Neural cell (in vitro differentiated cells): ENCODE measurements at regions not wholly inside any gene's neighbourhood (a gene's known extent, or its start where the extent isn't known, plus 50 kb on each side); places are given as distances from the start of the nearest gene placed in this dataset.

ENCODE experiments used
- EP300 ChIP-seq: fragments of 450-650 bp; conservative IDR thresholded peaks from 2 replicates; pipeline ENCODE4 v1.6.1; 2014; ENCODE audit warnings: antibody characterized with exemption, mild to moderate bottlenecking, moderate library complexity; ENCODE audit not compliant: poor library complexity, severe bottlenecking
- TF ChIP-seq, protein P1 (sequence below): fragments of 450-650 bp; IDR thresholded peaks from 2 replicates; pipeline ENCODE4 v1.5.1; 2014; ENCODE audit warnings: antibody characterized with exemption, mild to moderate bottlenecking, moderate library complexity; ENCODE audit not compliant: poor library complexity, severe bottlenecking
- TF ChIP-seq, protein P2 (sequence below): IDR thresholded peaks from 2 replicates; pipeline ENCODE4 v1.6.1; 2012; ENCODE audit warnings: borderline replicate concordance

GRCh38 chr2:204339212-204339715 lies 206.0 kb upstream of the PARD3B start:
- TF ChIP-seq, protein P1, sequence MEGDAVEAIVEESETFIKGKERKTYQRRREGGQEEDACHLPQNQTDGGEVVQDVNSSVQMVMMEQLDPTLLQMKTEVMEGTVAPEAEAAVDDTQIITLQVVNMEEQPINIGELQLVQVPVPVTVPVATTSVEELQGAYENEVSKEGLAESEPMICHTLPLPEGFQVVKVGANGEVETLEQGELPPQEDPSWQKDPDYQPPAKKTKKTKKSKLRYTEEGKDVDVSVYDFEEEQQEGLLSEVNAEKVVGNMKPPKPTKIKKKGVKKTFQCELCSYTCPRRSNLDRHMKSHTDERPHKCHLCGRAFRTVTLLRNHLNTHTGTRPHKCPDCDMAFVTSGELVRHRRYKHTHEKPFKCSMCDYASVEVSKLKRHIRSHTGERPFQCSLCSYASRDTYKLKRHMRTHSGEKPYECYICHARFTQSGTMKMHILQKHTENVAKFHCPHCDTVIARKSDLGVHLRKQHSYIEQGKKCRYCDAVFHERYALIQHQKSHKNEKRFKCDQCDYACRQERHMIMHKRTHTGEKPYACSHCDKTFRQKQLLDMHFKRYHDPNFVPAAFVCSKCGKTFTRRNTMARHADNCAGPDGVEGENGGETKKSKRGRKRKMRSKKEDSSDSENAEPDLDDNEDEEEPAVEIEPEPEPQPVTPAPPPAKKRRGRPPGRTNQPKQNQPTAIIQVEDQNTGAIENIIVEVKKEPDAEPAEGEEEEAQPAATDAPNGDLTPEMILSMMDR: no peak
- TF ChIP-seq EP300: no peak
- TF ChIP-seq, protein P2, sequence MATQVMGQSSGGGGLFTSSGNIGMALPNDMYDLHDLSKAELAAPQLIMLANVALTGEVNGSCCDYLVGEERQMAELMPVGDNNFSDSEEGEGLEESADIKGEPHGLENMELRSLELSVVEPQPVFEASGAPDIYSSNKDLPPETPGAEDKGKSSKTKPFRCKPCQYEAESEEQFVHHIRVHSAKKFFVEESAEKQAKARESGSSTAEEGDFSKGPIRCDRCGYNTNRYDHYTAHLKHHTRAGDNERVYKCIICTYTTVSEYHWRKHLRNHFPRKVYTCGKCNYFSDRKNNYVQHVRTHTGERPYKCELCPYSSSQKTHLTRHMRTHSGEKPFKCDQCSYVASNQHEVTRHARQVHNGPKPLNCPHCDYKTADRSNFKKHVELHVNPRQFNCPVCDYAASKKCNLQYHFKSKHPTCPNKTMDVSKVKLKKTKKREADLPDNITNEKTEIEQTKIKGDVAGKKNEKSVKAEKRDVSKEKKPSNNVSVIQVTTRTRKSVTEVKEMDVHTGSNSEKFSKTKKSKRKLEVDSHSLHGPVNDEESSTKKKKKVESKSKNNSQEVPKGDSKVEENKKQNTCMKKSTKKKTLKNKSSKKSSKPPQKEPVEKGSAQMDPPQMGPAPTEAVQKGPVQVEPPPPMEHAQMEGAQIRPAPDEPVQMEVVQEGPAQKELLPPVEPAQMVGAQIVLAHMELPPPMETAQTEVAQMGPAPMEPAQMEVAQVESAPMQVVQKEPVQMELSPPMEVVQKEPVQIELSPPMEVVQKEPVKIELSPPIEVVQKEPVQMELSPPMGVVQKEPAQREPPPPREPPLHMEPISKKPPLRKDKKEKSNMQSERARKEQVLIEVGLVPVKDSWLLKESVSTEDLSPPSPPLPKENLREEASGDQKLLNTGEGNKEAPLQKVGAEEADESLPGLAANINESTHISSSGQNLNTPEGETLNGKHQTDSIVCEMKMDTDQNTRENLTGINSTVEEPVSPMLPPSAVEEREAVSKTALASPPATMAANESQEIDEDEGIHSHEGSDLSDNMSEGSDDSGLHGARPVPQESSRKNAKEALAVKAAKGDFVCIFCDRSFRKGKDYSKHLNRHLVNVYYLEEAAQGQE: no peak
